Midbrain (tissue), 1 donor: ENCODE measurements at regions not wholly inside any gene's neighbourhood (a gene's known extent, or its start where the extent isn't known, plus 50 kb on each side); places are given as distances from the start of the nearest gene placed in this dataset.

Experiments
- DNase-seq: peaks from one replicate; lab custom pipeline; 2025; lab: John Stamatoyannopoulos, UW

GRCh38 chr16:85187886-85188285 is 75.6 kb upstream of the CIBAR2 start:
- no peak for DNase-seq

- no peak for DNase-seq
These were observed 76.8 kb upstream of the CIBAR2 start for GRCh38 chr16:85188822-85189672.

- no peak for DNase-seq
These were observed 78.3 kb upstream of the CIBAR2 start for GRCh38 chr16:85190572-85190971.

- no peak for DNase-seq
These were observed 79.2 kb upstream of the CIBAR2 start for GRCh38 chr16:85191341-85191965.

GRCh38 chr16:85192238-85193114 is 80.2 kb upstream of the CIBAR2 start:
- DNase-seq, result no peak

- no peak for DNase-seq
These were observed 80.8 kb upstream of the CIBAR2 start for GRCh38 chr16:85193115-85193493.

- DNase-seq, result no peak
These were observed 81.6 kb upstream of the CIBAR2 start for GRCh38 chr16:85193876-85194275.

- DNase-seq, result no peak
These were observed 82.3 kb upstream of the CIBAR2 start for GRCh38 chr16:85194307-85195270.

- DNase-seq, result no peak
These were observed 83.0 kb upstream of the CIBAR2 start for GRCh38 chr16:85195271-85195647.

- no peak for DNase-seq
These were observed 83.9 kb upstream of the CIBAR2 start for GRCh38 chr16:85195900-85196772.

- DNase-seq, result no peak
These were observed 84.7 kb upstream of the CIBAR2 start for GRCh38 chr16:85196976-85197375.

GRCh38 chr16:85197611-85198566 is 85.6 kb upstream of the CIBAR2 start:
- no peak for DNase-seq

- DNase-seq, result no peak
These were observed 86.9 kb upstream of the CIBAR2 start for GRCh38 chr16:85199069-85199725.

- DNase-seq, result no peak
These were observed 87.6 kb upstream of the CIBAR2 start for GRCh38 chr16:85199880-85200279.

GRCh38 chr16:85200471-85201278 is 88.4 kb upstream of the CIBAR2 start:
- no peak for DNase-seq

GRCh38 chr16:85201574-85201973 is 89.3 kb upstream of the CIBAR2 start:
- DNase-seq, result no peak

GRCh38 chr16:85202051-85202601 is 89.9 kb upstream of the CIBAR2 start:
- DNase-seq, result no peak
